ENCODE measurements at regions not wholly inside any gene's neighbourhood (a gene's known extent, or its start where the extent isn't known, plus 50 kb on each side); places are given as distances from the start of the nearest gene placed in this dataset.
"Not testable (repeated sequence)": the region's sequence is repeated elsewhere in the genome, so short reads cannot be mapped to it uniquely, and the experiment has no call there.

- no peak for ATAC-seq (ENCODE audit: low read depth in 2 of 2)
- no peaks in the 10 kb centered on the region for H3K4me1 Mint-ChIP-seq
- no peaks in the 10 kb centered on the region for H3K36me3 Mint-ChIP-seq
- H3K9me3 Mint-ChIP-seq = no peaks in the 10 kb centered on the region
- H3K27ac Mint-ChIP-seq = no peak overlapping the region
- H3K4me3 Mint-ChIP-seq = no peak overlapping the region
- peaks cover 0 to 8% (median 0%) of the 10 kb centered on the region in 3 donors for H3K27me3 Mint-ChIP-seq
- DNase-seq = no peak
Measured at GRCh38 chr1:58060559-58061170, 485.9 kb downstream of the OMA1 start.

- ATAC-seq (ENCODE audit: low read depth in 2 of 2) (no peak), DNase-seq (no peak)
- no peaks in the 10 kb centered on the region for H3K9me3 Mint-ChIP-seq
- H3K4me3 Mint-ChIP-seq = no peak overlapping the region
- H3K4me1 Mint-ChIP-seq = no peaks in the 10 kb centered on the region
- no peak overlapping the region for H3K27ac Mint-ChIP-seq
- peaks cover 0 to 8% (median 0%) of the 10 kb centered on the region in 3 donors for H3K27me3 Mint-ChIP-seq
- no peaks in the 10 kb centered on the region for H3K36me3 Mint-ChIP-seq
Measured at GRCh38 chr1:58059789-58060188, 486.7 kb downstream of the OMA1 start.

- no peaks in the 10 kb centered on the region for H3K4me1 Mint-ChIP-seq
Measured at GRCh38 chr1:58058323-58058722, 488.2 kb downstream of the OMA1 start.

GRCh38 chr1:58057826-58058225 is 488.7 kb downstream of the OMA1 start:
- peaks cover 0 to 4% (median 0%) of the 10 kb centered on the region in 3 donors for H3K27me3 Mint-ChIP-seq
- DNase-seq = no peak
- no peaks in the 10 kb centered on the region for H3K9me3 Mint-ChIP-seq
- no peaks in the 10 kb centered on the region for H3K36me3 Mint-ChIP-seq
- no peak overlapping the region for H3K4me3 Mint-ChIP-seq
- ATAC-seq (ENCODE audit: low read depth in 2 of 2) = no peak
- no peaks in the 10 kb centered on the region for H3K4me1 Mint-ChIP-seq
- no peak overlapping the region for H3K27ac Mint-ChIP-seq

More at GRCh38 chr1:58058323-58058722, 488.2 kb downstream of the OMA1 start:
- Mint-ChIP-seq H3K9me3 (no peaks in the 10 kb centered on the region), H3K27me3 (peaks cover 0 to 4% (median 0%) of the 10 kb centered on the region in 3 donors), H3K27ac (no peak overlapping the region), H3K4me3 (no peak overlapping the region), H3K36me3 (no peaks in the 10 kb centered on the region)
- ATAC-seq (ENCODE audit: low read depth in 2 of 2) (no peak), DNase-seq (no peak)

GRCh38 chr1:58051187-58051586 is 495.3 kb downstream of the OMA1 start:
- DNase-seq; H3K4me3 Mint-ChIP-seq; H3K27ac Mint-ChIP-seq; H3K27me3 Mint-ChIP-seq; H3K9me3 Mint-ChIP-seq; H3K4me1 Mint-ChIP-seq; H3K36me3 Mint-ChIP-seq; ATAC-seq (ENCODE audit: low read depth in 2 of 2): not testable (repeated sequence)

GRCh38 chr1:58047265-58047858 is 499.2 kb downstream of the OMA1 start:
- Mint-ChIP-seq H3K4me1 (no peaks in the 10 kb centered on the region), H3K36me3 (no peaks in the 10 kb centered on the region), H3K4me3 (no peak overlapping the region), H3K9me3 (peaks cover 0 to 3% (median 2%) of the 10 kb centered on the region in 7 donors), H3K27ac (no peak overlapping the region), H3K27me3 (peaks cover 0 to 8% (median 5%) of the 10 kb centered on the region in 3 donors)
- ATAC-seq (ENCODE audit: low read depth in 2 of 2) (peak in 1 of 2 donors; percentile 32), DNase-seq (no peak)

- H3K27me3 Mint-ChIP-seq = peaks cover 0 to 16% (median 9%) of the 10 kb centered on the region in 3 donors
- H3K4me1 Mint-ChIP-seq = no peaks in the 10 kb centered on the region
- no peak overlapping the region for H3K4me3 Mint-ChIP-seq
- DNase-seq (no peak), ATAC-seq (ENCODE audit: low read depth in 2 of 2) (no peak)
- H3K27ac Mint-ChIP-seq = no peak overlapping the region
- H3K36me3 Mint-ChIP-seq = no peaks in the 10 kb centered on the region
- peaks cover 0 to 2% (median 0%) of the 10 kb centered on the region in 7 donors for H3K9me3 Mint-ChIP-seq
Measured at GRCh38 chr1:58045094-58045705, 501.3 kb downstream of the OMA1 start.

GRCh38 chr1:58041621-58042020 is 504.9 kb downstream of the OMA1 start:
- no peak for DNase-seq
- H3K4me3 Mint-ChIP-seq = no peak overlapping the region
- no peak overlapping the region for H3K27ac Mint-ChIP-seq
- no peak for ATAC-seq (ENCODE audit: low read depth in 2 of 2)
- no peaks in the 10 kb centered on the region for H3K36me3 Mint-ChIP-seq
- peaks cover 0 to 19% (median 16%) of the 10 kb centered on the region in 3 donors for H3K27me3 Mint-ChIP-seq
- no peaks in the 10 kb centered on the region for H3K4me1 Mint-ChIP-seq
- H3K9me3 Mint-ChIP-seq = no peaks in the 10 kb centered on the region

- no peak overlapping the region for H3K4me3 Mint-ChIP-seq
- H3K27me3 Mint-ChIP-seq = peaks cover 0 to 19% (median 13%) of the 10 kb centered on the region in 3 donors
- no peak for DNase-seq
- H3K36me3 Mint-ChIP-seq = no peaks in the 10 kb centered on the region
- H3K9me3 Mint-ChIP-seq = no peaks in the 10 kb centered on the region
- no peaks in the 10 kb centered on the region for H3K4me1 Mint-ChIP-seq
- ATAC-seq (ENCODE audit: low read depth in 2 of 2) = no peak
- H3K27ac Mint-ChIP-seq = no peak overlapping the region
Measured at GRCh38 chr1:58038574-58038973, 508.0 kb downstream of the OMA1 start.

- Mint-ChIP-seq H3K9me3 (peaks cover 0 to 2% (median 0%) of the 10 kb centered on the region in 7 donors), H3K4me1 (no peaks in the 10 kb centered on the region), H3K27ac (no peak overlapping the region), H3K36me3 (no peaks in the 10 kb centered on the region), H3K4me3 (no peak overlapping the region), H3K27me3 (peaks cover 8 to 30% (median 12%) of the 10 kb centered on the region in 3 donors)
- no peak for DNase-seq
- ATAC-seq (ENCODE audit: low read depth in 2 of 2) = no peak
Measured at GRCh38 chr1:58035523-58035922, 511.0 kb downstream of the OMA1 start.

- H3K4me3 Mint-ChIP-seq = no peak overlapping the region
- no peaks in the 10 kb centered on the region for H3K36me3 Mint-ChIP-seq
- H3K27me3 Mint-ChIP-seq = peaks cover 8 to 21% (median 16%) of the 10 kb centered on the region in 3 donors
- DNase-seq (no peak), ATAC-seq (ENCODE audit: low read depth in 2 of 2) (no peak)
- H3K9me3 Mint-ChIP-seq = peaks cover 0 to 2% (median 0%) of the 10 kb centered on the region in 7 donors
- H3K4me1 Mint-ChIP-seq = no peaks in the 10 kb centered on the region
- no peak overlapping the region for H3K27ac Mint-ChIP-seq
Measured at GRCh38 chr1:58033311-58033710, 513.2 kb downstream of the OMA1 start.

- Mint-ChIP-seq H3K4me3 (no peak overlapping the region), H3K27ac (no peak overlapping the region), H3K36me3 (no peaks in the 10 kb centered on the region), H3K4me1 (no peaks in the 10 kb centered on the region), H3K27me3 (peaks cover 8 to 21% (median 16%) of the 10 kb centered on the region in 3 donors), H3K9me3 (peaks cover 0 to 2% (median 0%) of the 10 kb centered on the region in 7 donors)
- DNase-seq (no peak), ATAC-seq (ENCODE audit: low read depth in 2 of 2) (no peak)
Measured at GRCh38 chr1:58032611-58033073, 513.9 kb downstream of the OMA1 start.

- ATAC-seq (ENCODE audit: low read depth in 2 of 2) (no peak), DNase-seq (no peak)
- Mint-ChIP-seq H3K9me3 (peaks cover 0 to 2% (median 0%) of the 10 kb centered on the region in 7 donors), H3K36me3 (no peaks in the 10 kb centered on the region), H3K27me3 (peaks cover 8 to 21% (median 16%) of the 10 kb centered on the region in 3 donors), H3K4me3 (no peak overlapping the region), H3K4me1 (no peaks in the 10 kb centered on the region), H3K27ac (no peak overlapping the region)
Measured at GRCh38 chr1:58031416-58031815, 515.1 kb downstream of the OMA1 start.

- Mint-ChIP-seq H3K9me3 (peaks cover 0 to 2% (median 0%) of the 10 kb centered on the region in 7 donors), H3K4me1 (no peaks in the 10 kb centered on the region), H3K36me3 (no peaks in the 10 kb centered on the region), H3K4me3 (no peak overlapping the region), H3K27ac (no peak overlapping the region), H3K27me3 (peaks cover 8 to 21% (median 16%) of the 10 kb centered on the region in 3 donors)
- ATAC-seq (ENCODE audit: low read depth in 2 of 2) = no peak
- DNase-seq = no peak
Measured at GRCh38 chr1:58030456-58030855, 516.1 kb downstream of the OMA1 start.
